ENCODE measurements at regions not wholly inside any gene's neighbourhood (a gene's known extent, or its start where the extent isn't known, plus 50 kb on each side); places are given as distances from the start of the nearest gene placed in this dataset.
"Not testable (repeated sequence)": the region's sequence is repeated elsewhere in the genome, so short reads cannot be mapped to it uniquely, and the experiment has no call there.

DNA sequence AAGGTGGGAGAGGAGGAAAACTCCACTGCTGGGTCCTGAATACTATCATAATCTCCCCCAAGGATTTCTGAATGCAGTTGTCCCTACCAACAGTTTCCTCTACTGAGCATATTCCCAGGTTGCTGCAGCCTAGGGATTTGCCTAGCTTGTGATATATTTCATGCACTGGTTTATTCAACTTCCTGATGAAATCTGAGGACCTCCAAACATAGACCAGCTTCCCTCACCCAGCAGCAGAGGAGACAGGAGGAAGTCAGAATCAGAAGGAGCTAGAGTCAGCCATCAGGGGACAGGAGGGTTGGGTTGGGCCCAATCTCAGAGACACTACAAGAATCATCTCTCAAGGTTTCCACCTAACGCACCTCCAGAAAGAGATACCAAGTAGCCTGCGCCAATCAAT, 138.4 kb upstream of the TOP1 start:
- no peak for DNase-seq (ENCODE audit: low read depth, low spot score)

DNA sequence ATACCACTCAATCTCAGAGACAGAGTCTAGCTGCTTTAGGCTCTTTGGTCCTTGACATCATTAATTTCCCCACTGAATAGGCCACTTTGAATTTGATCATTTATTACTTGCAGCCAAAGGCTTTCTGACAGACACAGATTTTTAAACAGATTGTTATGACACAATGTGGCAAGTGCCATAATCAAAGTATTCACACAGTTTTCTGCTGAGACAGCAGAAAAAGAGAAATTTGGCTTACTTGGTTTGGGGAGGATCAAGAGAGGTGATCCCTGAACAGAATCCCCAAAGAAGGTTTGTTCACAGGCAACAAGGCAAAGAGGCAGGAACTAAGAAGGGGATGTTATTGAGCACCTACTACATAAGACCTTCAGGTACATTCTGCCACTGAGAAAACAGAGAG, 138.0 kb upstream of the TOP1 start:
- DNase-seq (ENCODE audit: low read depth, low spot score) = no peak

DNA sequence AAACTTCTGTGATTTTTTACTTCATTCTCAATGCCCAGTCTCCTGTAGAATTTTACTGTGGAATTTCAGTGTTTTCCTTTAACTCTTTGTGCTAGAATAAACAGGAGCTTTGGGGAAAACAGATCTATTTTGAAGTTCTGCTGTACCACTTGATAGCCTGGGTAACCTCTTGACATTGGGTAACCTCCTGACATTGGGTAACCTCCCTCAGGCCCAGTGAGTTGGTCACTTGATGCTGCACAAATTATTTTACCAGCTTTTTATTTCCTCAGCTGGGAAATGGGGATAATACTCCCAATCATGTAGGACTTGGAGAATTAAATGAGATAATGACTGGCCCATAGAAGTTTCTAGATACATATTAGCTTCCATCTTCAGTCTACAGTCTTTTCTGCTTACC, 137.3 kb upstream of the TOP1 start:
- no peak for DNase-seq (ENCODE audit: low read depth, low spot score)

DNA sequence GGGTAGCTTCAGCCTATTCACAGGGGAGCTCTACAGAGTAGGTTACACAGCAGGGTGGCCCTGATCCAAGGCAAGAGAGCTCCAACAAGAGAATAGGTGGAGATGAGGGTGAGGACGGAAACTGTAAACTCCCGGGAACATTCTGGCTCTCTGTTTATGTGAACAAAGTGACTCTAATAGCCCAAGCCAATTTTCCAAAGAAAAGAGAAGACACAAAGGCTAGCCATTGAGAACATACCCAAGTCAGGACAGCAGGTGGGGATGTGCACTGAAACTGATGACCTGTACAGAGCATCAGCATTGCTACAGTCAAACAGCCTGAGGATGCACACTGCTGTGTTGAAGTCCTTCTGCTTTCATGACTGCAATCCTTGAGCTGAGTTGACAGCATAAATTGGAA, 136.0 kb upstream of the TOP1 start:
- no peak for DNase-seq (ENCODE audit: low read depth, low spot score)

DNA sequence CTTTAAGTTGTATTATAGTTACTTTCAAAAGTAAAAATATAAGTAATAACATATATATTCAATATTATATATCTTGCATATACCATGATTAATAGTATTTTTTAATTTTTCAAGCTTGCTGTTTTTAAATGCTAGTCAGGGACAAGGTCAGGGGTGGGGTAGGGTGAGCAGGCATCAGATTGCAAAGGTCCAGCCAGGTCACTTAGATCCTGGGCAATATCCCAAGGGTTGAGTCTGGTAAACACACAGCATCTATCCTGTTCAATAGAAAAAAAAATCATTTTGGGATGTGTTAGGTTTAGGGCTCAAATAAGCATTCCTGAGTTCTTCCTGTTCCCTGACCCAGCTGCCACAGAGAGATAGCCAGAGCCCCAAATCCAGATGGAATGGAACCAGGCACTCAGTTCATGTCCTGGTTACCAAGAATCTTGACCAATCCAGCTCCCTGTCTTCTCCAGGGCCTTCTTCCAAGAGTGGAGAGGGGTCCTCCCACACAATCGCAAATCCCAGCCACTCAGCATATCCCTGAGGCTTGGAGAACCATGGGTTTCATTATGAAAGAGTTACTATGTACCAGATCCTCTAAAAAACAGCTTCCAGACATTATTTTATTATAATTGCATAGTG, 134.9 kb upstream of the TOP1 start:
- no peak for DNase-seq (ENCODE audit: low read depth, low spot score)

DNA sequence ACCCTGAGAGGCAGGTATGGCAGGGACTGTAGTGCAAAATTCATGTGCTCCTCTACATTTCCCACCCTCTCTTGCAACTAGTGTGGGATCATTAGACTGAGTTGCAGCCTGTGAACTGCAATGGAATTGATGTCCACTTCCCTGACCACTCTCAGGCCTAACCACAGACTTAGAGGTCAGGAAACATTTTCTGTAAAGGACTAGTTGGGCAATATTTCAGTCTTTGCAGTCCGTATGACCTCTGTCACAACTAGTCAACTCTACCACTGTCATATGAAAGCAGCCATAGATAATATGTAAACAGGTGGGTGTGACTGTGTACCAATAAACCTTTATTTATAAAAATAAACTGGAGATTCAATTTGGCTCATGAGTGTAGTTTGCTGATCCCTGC, 134.4 kb upstream of the TOP1 start:
- no peak for DNase-seq (ENCODE audit: low read depth, low spot score)

DNA sequence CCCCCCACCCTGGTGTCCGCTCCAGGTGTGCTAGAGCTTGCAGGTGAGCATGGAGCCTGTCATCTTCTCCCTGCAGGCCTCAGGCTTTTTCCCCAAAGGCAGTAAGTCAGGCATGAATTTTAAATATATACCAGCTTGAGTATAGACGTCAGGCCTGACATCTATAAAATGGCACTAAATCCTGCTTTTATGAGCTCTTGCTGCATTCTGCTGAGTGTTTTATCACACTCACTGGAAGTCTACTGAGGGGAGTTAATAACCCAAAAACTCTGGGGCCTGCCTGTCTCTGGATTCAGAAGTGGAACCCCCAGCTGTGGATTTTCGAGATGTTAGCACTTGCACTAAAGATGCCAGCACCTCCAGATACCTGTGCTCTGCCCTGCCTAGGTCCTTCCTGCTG, 133.4 kb upstream of the TOP1 start:
- DNase-seq (ENCODE audit: low read depth, low spot score) = no peak

DNA sequence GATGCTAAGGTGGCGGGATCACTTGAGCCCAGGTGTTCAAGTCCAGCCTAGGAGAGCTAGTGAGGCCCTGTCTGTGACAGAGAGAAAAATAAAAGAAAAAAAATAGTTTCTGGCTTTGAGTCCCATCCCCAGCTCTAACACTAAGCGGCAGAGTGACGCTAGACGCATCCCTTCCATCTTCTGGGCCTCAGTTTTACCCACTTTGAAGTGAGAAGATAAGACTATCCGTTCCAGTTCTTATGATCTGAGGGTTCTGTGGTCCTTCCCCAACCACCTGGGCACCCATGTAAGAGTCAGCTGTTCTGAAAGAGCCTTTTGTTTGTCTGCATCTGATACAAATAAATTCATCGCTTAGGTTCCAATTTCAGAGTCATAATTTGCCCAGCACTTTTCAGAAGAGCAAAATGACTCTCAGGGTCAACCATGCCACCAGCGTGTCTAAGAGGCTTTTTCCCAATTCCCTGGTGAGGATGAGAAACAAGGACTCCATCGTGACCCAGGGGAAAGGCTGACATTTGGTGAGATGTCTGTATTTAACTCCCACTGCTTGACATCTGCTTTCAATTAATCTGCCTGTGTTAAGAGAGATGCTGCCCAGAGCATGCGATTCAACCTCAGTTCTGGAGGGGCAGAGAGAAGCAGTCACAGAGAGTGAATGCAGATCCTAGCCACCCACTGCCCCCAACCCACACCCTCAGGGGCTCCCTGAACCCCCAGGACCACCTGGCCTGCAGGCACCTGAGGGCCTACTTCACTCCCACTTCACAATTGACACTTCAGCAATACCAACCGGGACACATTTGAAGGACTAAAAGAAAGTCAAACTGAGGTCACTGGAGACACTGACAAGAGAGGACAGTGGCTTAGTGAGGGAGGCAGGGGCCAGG, 131.6 kb upstream of the TOP1 start:
- no peak for DNase-seq (ENCODE audit: low read depth, low spot score)

DNA sequence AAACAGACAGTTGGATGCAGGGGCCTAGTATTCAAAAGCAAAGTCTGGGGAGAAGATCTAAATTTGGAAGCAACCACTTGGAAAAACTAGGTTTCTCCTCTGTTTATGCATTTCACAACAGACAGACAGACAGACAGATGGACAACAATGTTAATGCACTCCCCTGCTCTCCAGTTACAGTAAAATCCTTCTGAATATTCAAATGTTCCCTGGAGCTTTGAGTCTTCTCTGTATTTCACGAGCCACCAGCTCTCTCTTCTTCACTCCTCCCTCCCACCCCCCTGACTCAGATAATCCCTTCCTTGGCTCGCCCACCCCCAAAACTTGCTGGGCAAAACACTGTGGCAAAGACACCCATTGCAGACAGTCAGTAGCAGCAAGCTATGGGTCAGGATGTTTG, 129.3 kb upstream of the TOP1 start:
- DNase-seq (ENCODE audit: low read depth, low spot score) = no peak

DNA sequence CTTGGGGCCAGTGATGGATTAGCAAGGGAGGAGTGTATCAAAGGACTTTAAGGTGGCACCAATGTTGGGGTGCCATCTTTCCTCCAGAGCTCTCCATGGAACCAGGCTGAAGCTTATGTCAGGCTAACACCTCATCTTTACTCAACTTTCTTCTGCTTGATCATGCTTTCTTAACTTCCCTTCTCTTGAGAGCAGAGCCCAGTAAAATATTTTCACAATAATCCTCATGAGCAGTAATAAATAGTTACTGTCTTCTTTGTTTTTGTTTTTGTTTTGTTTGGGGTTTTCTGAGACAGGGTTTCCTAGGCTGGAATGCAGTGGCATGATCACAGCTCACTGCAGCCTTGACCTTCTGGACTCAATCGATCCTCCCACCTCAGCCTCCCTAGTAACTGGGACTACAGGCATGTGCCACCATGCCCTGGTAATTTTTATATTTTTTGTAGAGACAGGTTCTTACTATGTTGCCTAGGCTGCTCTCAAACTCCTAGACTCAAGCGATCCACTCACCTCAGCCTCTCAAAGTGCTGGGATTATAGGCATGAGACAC, 127.9 kb upstream of the TOP1 start:
- DNase-seq (ENCODE audit: low read depth, low spot score) = no peak

DNA sequence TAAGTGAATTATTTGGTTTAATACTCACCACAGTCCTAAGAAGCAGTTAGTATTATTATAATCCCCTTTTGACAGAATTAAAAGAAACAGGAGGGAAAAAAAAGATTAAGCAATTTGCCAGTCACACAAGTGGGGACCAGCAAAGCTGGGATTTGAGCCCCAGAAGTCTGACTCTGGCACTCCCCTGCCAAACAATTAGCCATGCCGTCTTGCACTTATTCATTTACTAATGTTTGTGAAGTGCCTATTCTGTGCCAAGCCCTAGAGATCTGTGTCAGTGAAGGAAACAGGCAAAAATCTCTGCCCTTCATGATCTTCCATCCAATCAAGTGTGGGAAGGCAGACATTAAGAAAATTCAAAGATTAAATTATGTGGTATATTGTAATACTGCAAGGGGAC, 126.0 kb upstream of the TOP1 start:
- DNase-seq (ENCODE audit: low read depth, low spot score) = no peak

DNA sequence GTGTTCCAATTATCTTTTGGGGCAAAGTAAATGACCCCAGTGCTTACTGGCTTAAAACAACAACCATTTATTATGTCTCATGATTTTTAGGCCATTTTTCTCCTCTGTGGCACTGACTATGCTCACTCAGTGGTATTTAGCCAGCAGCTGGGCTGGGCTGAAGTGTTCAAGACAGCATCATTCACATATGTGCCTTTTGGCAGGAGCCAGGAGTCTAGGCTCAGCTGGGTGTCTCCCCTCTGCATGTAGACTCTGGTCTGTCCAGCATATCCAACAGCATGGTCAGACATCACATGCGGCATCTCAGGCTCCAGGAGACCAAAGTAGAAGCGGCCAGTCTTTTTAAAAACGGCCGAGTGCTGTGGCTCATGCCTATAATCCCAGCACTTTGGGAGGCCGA, 120.3 kb upstream of the TOP1 start:
- DNase-seq (ENCODE audit: low read depth, low spot score) = no peak

DNA sequence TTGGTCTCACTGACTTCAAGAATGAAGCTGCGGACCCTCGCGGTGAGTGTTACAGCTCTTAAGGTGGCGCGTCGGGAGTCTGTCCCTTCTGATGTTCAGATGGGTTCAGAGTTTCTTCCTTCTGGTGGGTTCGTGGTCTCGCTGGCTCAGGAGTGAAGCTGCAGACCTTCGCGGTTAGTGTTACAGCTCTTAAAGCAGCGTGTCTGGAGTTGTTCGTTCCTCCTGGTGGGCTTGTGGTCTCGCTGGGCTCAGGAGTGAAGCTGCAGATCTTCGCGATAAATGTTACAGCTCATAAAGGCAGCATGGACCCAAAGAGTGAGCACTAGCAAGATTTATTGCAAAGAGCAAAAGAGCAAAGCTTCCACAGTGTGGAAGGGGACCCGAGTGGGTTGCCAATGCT, 119.1 kb upstream of the TOP1 start:
- not testable (repeated sequence) for DNase-seq (ENCODE audit: low read depth, low spot score)

DNA sequence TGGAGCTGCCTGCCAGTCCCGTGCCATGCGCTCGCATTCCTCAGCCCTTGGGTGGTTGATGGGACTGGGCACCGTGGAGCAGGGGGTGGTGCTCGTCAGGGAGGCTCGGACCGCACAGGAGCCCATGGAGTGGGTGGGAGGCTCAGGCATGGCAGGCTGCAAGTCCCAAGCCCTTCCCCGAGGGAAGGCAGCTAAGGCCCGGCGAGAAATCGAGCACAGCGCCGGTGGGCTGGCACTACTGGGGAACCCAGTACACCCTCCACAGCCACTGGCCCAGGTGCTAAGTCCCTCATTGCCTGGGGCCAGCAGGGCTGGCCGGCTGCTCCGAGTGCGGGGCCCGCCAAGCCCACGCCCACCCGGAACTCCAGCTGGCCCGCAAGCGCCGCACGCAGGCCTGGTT, 118.2 kb upstream of the TOP1 start:
- not testable (repeated sequence) for DNase-seq (ENCODE audit: low read depth, low spot score)

DNA sequence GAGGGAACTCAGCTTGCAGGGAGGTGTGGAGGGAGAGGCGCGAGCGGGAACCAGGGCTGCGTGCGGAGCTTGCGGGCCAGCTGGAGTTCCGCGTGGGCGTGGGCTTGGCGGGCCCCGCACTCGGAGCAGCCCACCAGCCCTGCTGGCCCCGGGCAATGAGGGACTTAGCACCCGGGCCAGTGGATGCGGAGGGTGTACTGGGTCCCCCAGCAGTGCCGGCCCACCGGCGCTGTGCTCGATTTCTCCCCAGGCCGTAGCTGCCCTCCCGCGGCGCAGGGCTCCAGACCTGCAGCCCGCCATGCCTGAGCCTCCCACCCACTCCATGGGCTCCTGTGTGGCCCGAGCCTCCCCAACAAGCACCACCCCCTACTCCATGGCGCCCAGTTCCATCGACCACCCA, 117.5 kb upstream of the TOP1 start:
- DNase-seq (ENCODE audit: low read depth, low spot score) = not testable (repeated sequence)

DNA sequence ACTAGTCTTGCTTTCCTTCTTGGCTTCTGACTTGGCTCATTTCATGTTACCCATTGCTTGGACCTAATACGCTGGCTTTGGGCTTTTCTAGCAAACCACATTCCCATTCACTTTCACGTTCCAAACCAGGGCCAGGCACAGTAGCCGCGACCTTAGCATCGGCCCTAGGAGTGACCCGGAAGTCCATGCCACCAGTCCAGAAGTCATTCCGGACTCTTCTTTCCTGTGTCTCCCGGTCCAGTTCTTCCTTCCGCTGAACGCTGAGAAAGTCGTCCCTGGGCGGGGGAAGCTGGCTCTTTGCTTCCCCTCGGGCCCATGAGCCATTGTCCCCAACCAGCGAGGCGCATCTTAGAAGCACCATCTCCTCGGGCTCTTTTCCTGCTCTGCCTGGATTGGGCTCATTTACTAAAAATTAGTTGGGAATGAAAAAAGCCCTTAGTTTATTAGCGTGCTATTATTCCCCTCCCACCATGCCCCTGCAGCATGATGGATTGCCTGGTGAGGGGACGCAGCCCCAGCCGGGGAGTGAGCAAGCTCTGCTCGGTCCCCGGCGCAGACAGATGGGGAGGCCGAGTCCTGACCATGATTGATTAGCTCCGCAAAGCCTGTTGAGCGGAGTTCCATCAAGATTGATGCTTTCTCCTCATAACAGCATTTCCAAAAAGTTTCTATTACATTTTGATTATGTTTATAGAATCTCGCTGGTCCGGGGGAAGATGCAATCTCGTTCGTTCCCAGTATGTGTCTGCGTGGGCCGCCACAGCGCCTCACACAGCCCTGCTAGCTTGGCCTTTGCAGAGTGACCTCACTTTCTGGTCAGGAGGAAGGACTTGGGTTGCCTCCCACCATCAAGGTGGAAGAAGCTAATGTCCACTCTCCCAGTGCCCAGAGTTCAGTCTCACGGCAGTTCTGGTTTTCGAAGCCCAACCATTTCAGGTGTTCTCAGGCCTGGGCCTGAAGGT, 115.1 kb upstream of the TOP1 start:
- no peak for DNase-seq (ENCODE audit: low read depth, low spot score)

DNA sequence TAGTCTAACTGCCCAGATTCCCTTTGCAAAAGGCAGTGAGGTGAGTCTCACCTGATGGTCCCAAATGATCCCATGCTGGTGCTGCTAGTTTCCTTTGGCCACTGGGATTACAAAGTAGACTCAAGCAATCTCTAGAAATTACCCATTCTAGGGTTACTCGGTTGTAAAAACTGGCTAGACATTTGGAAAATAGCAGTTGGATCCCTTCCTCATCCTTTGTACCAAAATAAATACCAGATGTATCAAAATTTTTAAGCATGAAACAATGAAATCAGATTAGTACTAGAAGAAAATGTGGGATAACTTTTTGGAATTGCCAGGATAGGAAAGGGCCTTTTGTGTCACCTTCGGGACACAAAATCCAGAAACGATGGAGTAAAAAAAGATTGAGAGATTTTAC, 112.9 kb upstream of the TOP1 start:
- no peak for DNase-seq (ENCODE audit: low read depth, low spot score)

DNA sequence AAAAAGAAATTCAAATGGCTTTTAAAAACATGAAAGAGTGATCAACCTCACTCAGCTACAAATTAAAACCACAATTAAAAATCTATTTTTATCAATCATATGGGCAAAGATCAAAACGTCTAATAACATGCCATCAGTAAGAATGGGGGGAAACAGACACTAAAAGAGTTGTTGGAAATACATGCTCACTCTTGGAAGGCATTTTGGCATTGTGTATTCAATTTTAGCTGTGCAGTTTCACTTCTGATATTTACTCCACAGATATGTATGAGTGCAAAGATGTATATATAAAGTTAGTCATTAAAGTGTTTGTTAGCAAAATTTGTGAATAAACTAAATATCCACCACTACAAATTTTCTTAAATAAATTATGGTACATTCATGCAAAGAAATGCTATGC, 112.3 kb upstream of the TOP1 start:
- no peak for DNase-seq (ENCODE audit: low read depth, low spot score)

DNA sequence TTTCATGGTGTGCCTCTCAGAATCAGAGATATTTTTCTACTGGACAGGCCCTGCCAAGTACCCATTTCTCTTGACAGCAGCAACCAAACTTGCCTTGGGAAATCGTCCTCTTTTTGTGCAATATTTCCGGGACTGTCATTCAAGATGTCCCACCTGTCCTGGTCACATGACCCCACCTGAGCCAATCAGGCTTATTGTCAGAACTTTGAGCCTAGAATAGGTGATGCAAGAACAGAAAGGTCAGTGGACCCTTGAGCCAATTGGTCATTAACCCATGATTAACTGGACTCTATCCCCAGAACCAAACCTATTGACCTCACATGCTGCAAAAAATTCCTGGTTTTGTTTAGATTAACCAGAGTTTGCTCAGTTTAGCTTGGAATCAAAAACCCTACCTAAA, 108.3 kb upstream of the TOP1 start:
- no peak for DNase-seq (ENCODE audit: low read depth, low spot score)

DNA sequence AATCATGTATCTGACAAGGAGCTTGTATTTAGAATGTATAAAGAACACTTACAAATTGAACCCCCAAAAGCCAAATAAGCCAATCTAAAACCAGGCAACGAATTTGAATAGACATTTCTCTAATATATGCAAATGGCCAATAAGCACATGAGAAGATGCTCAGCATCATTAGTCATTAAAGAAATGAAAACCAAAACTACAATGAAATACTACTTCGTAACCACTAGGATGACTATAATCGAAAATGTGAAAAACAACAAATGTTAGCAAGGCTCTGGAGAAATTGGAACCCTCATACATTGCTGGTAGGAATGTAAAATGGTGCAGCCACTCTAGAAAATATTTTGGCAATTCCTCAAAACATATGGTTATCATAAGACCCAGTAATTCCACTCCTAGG, 105.8 kb upstream of the TOP1 start:
- no peak for DNase-seq (ENCODE audit: low read depth, low spot score)

DNA sequence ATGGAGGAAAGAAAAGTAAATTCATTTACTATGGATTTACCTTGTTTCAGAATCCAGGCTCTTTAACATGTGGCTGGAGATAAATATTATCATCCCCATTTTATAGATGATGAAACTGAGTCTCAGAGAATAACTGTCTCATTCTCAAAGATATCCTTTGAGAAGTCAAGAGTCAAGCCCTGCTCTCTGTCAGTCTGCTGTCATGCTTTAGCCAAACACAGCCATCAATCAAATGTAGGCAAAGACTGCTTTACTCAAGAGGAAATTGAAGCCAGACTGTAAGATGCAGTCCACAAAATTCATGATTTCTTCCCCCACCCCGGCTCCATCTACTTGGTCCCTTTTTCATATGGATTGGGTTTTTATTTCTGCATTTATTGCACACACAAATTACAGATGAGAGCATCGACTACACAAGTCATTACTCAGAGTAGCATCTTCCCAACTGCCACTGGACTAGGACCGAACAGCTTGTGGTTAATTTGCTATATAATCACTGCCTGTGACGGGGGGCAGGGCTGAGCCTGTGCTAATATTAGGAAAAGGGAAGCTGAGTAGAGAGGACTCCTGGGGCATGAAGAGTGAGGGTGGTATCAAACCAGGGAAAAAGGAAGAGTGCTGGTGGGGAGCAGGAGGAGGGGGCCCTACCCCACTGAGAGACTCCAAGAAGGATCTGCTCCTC, 102.7 kb upstream of the TOP1 start:
- no peak for DNase-seq (ENCODE audit: low read depth, low spot score)
